Esophagus squamous epithelium (tissue), 5 donors: ENCODE measurements at regions not wholly inside any gene's neighbourhood (a gene's known extent, or its start where the extent isn't known, plus 50 kb on each side); places are given as distances from the start of the nearest gene placed in this dataset.
"Not testable (repeated sequence)": the region's sequence is repeated elsewhere in the genome, so short reads cannot be mapped to it uniquely, and the experiment has no call there.

ENCODE experiments used
- DNase-seq: peaks from one replicate; lab custom pipeline; 2025; lab: John Stamatoyannopoulos, UW
- H3K27ac ChIP-seq, 4 donors: fragments of 200-600 bp; sonication (generic); one replicate each; pipeline ENCODE4 v1.5.1; 2016 to 2019; ENCODE audit warnings: mild to moderate bottlenecking in 1 of 4
- H3K27me3 ChIP-seq, 4 donors: fragments of 200-600 bp; sonication (generic); 1 replicate in 3 of 4; 2 replicates in 1 of 4; pipeline versions ENCODE4 v1.5.1 to v1.6.0; 2017 to 2021; ENCODE audit warnings: antibody characterized with exemption in 1 of 4
- H3K36me3 ChIP-seq, 3 donors: fragments of 200-600 bp; sonication (generic); one replicate each; pipeline ENCODE4 v1.5.1; 2016 to 2019
- H3K4me1 ChIP-seq, 3 donors: fragments of 200-600 bp; sonication (generic); one replicate each; pipeline ENCODE4 v1.5.1; 2017 to 2019
- H3K4me3 ChIP-seq, 4 donors: fragments of 200-600 bp; sonication (generic); 1 replicate in 3 of 4; 2 replicates in 1 of 4; pipeline ENCODE4 v1.5.1; 2016 to 2019; ENCODE audit warnings: mild to moderate bottlenecking in 2 of 4, moderate library complexity in 1 of 4
- H3K9me3 ChIP-seq, 3 donors: fragments of 200-600 bp; sonication (generic); one replicate each; pipeline ENCODE4 v1.5.1; 2016 to 2019
- CTCF ChIP-seq, 6 experiments: fragments of 450-650 bp in 4 of 6; fragments of 200-600 bp in 2 of 6; sonication (generic) in 2 of 6; IDR thresholded peaks; one replicate each; pipeline ENCODE4 v1.5.1; 2016 to 2019; ENCODE audit warnings: antibody characterized with exemption in 6 of 6, mild to moderate bottlenecking in 4 of 6, moderate library complexity in 4 of 6
- POLR2A ChIP-seq, 4 donors: fragments of 450-650 bp; IDR thresholded peaks; one replicate each; pipeline ENCODE4 v1.6.1; 2017; ENCODE audit warnings: antibody characterized with exemption in 4 of 4, mild to moderate bottlenecking in 4 of 4, moderate library complexity in 3 of 4
- WGBS, 2 donors: methylation state at CpG; one replicate each; pipeline ENCODE4 v1.1.5; 2018; 5-methylcytosine and 5-hydroxymethylcytosine counted together
- intact Hi-C: fragments of 100-400 bp; cut with DNase I; formaldehyde crosslinking; loops from one replicate; pipeline ENCODE4 v1.15.0; 2022
- donor health status: DM: yes; HTN: yes; CAD: no.

GRCh38 chr12:74595696-74596095, 58.1 kb downstream of the ATXN7L3B start:
- TF ChIP-seq CTCF (IDR thresholded peaks at IDR 0.05) (no peak), POLR2A (IDR thresholded peaks at IDR 0.05) (no peak)
- intact Hi-C loops: no loop called here
- Histone ChIP-seq H3K27ac (no peak overlapping the region), H3K4me1 (no peaks in the 10 kb centered on the region), H3K4me3 (no peak overlapping the region), H3K27me3 (no peaks in the 10 kb centered on the region), H3K9me3 (peaks cover 0 to 4% (median 0%) of the 10 kb centered on the region in 3 donors), H3K36me3 (no peaks in the 10 kb centered on the region)
- no peak for DNase-seq

DNA sequence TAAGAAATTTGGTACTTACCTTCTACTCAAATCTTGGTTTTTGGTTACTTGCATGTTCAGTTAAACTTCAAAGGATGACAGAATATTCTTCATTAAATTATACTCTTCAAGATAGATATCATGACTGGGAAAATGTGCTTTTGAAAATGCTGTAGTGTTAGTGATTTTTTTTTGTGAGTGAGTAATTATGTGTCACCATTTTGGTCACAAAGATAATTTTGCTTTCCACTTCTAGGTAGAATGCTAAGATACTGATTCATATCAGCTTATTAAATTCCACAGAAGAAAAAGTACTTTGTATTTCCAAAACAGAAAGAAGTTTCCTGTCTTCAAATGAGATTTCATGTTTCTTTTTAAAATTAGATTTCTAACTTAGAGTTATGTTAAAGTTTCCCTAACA, 61.2 kb downstream of the ATXN7L3B start:
- intact Hi-C loops: no loop called here
- H3K36me3 ChIP-seq: no peaks in the 10 kb centered on the region
- TF ChIP-seq CTCF (IDR thresholded peaks at IDR 0.05) (no peak), POLR2A (IDR thresholded peaks at IDR 0.05) (no peak)
- no peak overlapping the region for H3K4me3 ChIP-seq
- H3K9me3 ChIP-seq: peaks cover 0 to 4% (median 0%) of the 10 kb centered on the region in 3 donors
- DNase-seq: no peak
- no peak overlapping the region for H3K27ac ChIP-seq
- H3K27me3 ChIP-seq: no peaks in the 10 kb centered on the region
- no peaks in the 10 kb centered on the region for H3K4me1 ChIP-seq

- no peaks in the 10 kb centered on the region for H3K4me1 ChIP-seq
- no peak overlapping the region for H3K4me3 ChIP-seq
- no peak for DNase-seq
- H3K27ac ChIP-seq: no peak overlapping the region
- TF ChIP-seq CTCF (IDR thresholded peaks at IDR 0.05) (no peak), POLR2A (IDR thresholded peaks at IDR 0.05) (no peak)
- H3K9me3 ChIP-seq: peaks cover 0 to 4% (median 0%) of the 10 kb centered on the region in 3 donors
- intact Hi-C loops: no loop called here
- no peaks in the 10 kb centered on the region for H3K27me3 ChIP-seq
- 14% methylated on average over 1 of the region's 1 CpG; no CpG with 5 or more reads in 1 of the 2 donors for WGBS, 2 donors
- no peaks in the 10 kb centered on the region for H3K36me3 ChIP-seq
Observed at GRCh38 chr12:74599932-74600331, 62.3 kb downstream of the ATXN7L3B start.

DNA sequence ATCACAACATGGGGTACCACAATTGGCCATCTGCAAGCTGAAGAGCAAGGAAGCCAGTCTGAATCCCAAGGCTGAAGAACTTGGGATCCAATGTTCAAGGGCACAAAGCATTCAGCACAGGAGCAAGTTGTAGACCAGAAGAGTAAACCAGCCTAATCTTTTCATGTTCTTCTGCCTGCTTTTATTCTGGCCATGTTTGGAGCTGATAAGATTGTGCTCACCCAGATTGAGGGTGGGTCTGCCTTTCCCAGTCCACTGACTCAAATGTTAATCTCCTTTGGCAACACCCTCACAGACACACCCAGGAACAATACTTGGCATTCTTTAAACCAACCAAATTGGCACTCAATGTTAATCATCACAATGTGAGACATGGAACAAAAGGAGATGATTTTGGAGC, 63.2 kb downstream of the ATXN7L3B start:
- H3K27ac ChIP-seq, intact Hi-C loops, H3K4me3 ChIP-seq: not testable (repeated sequence)

GRCh38 chr12:74602881-74603672, 65.4 kb downstream of the ATXN7L3B start:
- DNase-seq: no peak
- Histone ChIP-seq H3K4me3 (no peak overlapping the region), H3K27ac (no peak overlapping the region), H3K36me3 (no peaks in the 10 kb centered on the region), H3K9me3 (peaks cover 0 to 4% (median 0%) of the 10 kb centered on the region in 3 donors), H3K4me1 (no peaks in the 10 kb centered on the region), H3K27me3 (no peaks in the 10 kb centered on the region)
- TF ChIP-seq POLR2A (IDR thresholded peaks at IDR 0.05) (no peak), CTCF (IDR thresholded peaks at IDR 0.05) (no peak)
- intact Hi-C loops: no loop called here
- WGBS, 2 donors: 42 to 48% methylated on average over 2 of the region's 2 CpGs

More for the DNA sequence above, 63.2 kb downstream of the ATXN7L3B start:
- H3K36me3 ChIP-seq, H3K4me1 ChIP-seq, H3K9me3 ChIP-seq, H3K27me3 ChIP-seq, DNase-seq: not testable (repeated sequence)
